A549 (cell line): ENCODE measurements at regions not wholly inside any gene's neighbourhood (a gene's known extent, or its start where the extent isn't known, plus 50 kb on each side); places are given as distances from the start of the nearest gene placed in this dataset.

Experiments used
- BCL3 ChIP-seq: fragments of >200 bp; sonication (Bioruptor Twin); formaldehyde crosslinking; IDR thresholded peaks from 3 replicates; pipeline ENCODE4 v1.6.1; 2016
- CHD2 ChIP-seq: fragments of 150-350 bp; IDR thresholded peaks from 2 replicates; pipeline ENCODE4 v1.6.1; 2014; ENCODE audit warnings: low read length; ENCODE audit not compliant: partially characterized antibody
- EHMT2 ChIP-seq: fragments of 200-600 bp; sonication (generic); IDR thresholded peaks from 2 replicates; pipeline ENCODE4 v1.6.1; 2016; ENCODE audit warnings: antibody characterized with exemption, low read depth, mild to moderate bottlenecking, moderate library complexity
- EP300 ChIP-seq, 2 experiments: fragments of >200 bp; sonication (Bioruptor Twin); formaldehyde crosslinking; IDR thresholded peaks; 2 replicates in 1 of 2; 3 replicates in 1 of 2; pipeline ENCODE4 v1.6.1; 2016 to 2017
- ESRRA ChIP-seq: fragments of 150-350 bp; IDR thresholded peaks from 2 replicates; pipeline ENCODE4 v1.6.1; 2014; ENCODE audit warnings: mild to moderate bottlenecking, low read length, borderline replicate concordance
- JUNB ChIP-seq: fragments of >200 bp; sonication (Bioruptor Twin); formaldehyde crosslinking; IDR thresholded peaks from 2 replicates; pipeline ENCODE4 v1.6.1; 2016
- MAX ChIP-seq: IDR thresholded peaks from 2 replicates; pipeline ENCODE4 v1.6.1; 2012
- PHF8 ChIP-seq: fragments of 200-600 bp; sonication (generic); IDR thresholded peaks from 2 replicates; pipeline ENCODE4 v1.6.1; 2016; ENCODE audit warnings: low read depth, mild to moderate bottlenecking, antibody characterized with exemption, moderate library complexity, borderline replicate concordance
- POLR2A ChIP-seq: IDR thresholded peaks from 2 replicates; pipeline ENCODE4 v1.6.1; 2012; ENCODE audit warnings: mild to moderate bottlenecking, low read length
- RAD21 ChIP-seq, 2 experiments: fragments of >200 bp in 1 of 2; sonication (Bioruptor Twin) in 1 of 2; formaldehyde crosslinking in 1 of 2; IDR thresholded peaks in 1 of 2; conservative IDR thresholded peaks in 1 of 2; 2 replicates in 1 of 2; 3 replicates in 1 of 2; pipeline ENCODE4 v1.6.1; 2012 to 2018; ENCODE audit warnings: inconsistent platforms in 1 of 2
- RFX5 ChIP-seq: fragments of 450-650 bp; IDR thresholded peaks from 2 replicates; pipeline ENCODE4 v1.7.1; 2014; ENCODE audit warnings: antibody characterized with exemption, mild to moderate bottlenecking, moderate library complexity
- SREBF2 ChIP-seq: fragments of 450-650 bp; IDR thresholded peaks from 2 replicates; pipeline ENCODE4 v1.6.1; 2014; ENCODE audit warnings: mild to moderate bottlenecking, moderate library complexity
- TF ChIP-seq, protein P1 (sequence below): fragments of >200 bp; sonication (Bioruptor Twin); formaldehyde crosslinking; IDR thresholded peaks from 3 replicates; pipeline ENCODE4 v1.5.1; 2016

- TF ChIP-seq, protein P1, sequence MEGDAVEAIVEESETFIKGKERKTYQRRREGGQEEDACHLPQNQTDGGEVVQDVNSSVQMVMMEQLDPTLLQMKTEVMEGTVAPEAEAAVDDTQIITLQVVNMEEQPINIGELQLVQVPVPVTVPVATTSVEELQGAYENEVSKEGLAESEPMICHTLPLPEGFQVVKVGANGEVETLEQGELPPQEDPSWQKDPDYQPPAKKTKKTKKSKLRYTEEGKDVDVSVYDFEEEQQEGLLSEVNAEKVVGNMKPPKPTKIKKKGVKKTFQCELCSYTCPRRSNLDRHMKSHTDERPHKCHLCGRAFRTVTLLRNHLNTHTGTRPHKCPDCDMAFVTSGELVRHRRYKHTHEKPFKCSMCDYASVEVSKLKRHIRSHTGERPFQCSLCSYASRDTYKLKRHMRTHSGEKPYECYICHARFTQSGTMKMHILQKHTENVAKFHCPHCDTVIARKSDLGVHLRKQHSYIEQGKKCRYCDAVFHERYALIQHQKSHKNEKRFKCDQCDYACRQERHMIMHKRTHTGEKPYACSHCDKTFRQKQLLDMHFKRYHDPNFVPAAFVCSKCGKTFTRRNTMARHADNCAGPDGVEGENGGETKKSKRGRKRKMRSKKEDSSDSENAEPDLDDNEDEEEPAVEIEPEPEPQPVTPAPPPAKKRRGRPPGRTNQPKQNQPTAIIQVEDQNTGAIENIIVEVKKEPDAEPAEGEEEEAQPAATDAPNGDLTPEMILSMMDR = no peak
- TF ChIP-seq MAX = no peak
- TF ChIP-seq BCL3 = no peak
- TF ChIP-seq PHF8 = no peak
- no peak for TF ChIP-seq RAD21 (conservative IDR thresholded peaks at IDR 0.05 in 1 of 2, IDR thresholded peaks at IDR 0.05 in 1 of 2)
- no peak for TF ChIP-seq POLR2A
- no peak for TF ChIP-seq SREBF2
- no peak for TF ChIP-seq EP300 (IDR thresholded peaks at IDR 0.05)
- TF ChIP-seq JUNB = no peak
- TF ChIP-seq CHD2 = no peak
- no peak for TF ChIP-seq RFX5
- TF ChIP-seq EHMT2 = no peak
- TF ChIP-seq ESRRA = no peak
Measured at GRCh38 chr11:8807544-8808225, 103.3 kb upstream of the AKIP1 start.
